ENCODE measurements at regions not wholly inside any gene's neighbourhood (a gene's known extent, or its start where the extent isn't known, plus 50 kb on each side); places are given as distances from the start of the nearest gene placed in this dataset.

DNA sequence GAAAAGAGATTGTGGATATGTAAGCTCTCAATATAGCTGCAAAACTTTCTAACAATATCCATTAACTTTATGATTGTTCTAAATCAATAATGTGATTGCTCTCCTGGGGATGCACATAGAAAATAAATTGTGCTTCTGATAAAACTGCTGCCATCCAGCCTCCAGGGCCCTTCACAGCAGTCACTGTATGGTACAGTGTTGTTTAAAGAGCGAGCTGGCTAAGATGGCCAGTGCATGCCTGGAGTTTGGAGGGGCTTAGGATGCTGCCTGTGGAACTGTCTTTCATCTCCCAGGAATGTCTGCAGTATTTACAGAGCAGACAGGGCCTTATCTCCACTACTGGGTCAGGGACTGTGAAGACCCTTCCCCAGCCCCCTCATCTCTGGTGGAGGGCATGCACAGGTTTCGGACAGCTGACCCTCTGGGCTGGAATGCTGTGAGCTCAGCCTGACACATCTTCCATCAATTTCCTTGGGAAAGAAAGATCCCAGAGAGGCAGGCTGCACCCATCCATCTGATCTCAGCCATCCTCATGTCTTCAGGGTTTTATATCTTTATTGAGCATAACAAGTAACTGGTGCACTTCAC is 137.0 kb downstream of the PLPP3 start:
- no peak for DNase-seq

DNA sequence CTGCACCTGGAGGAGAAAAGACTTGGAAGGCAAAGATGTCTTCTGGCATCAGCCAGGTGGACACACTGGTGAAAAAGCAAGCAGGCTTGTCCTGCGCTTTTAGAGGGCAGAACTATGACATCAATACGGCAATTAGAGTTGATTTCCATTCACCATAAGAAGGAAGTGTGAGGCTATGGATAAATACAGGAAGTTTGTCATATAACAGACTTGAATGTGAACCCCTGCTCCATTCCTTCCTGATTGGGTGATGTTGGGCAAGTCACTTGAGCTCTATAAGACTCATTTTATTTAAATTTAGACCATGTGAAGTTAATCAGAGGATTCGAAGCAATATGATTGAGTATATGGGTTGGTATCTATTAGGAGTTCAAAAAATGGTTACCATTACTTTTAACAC is 137.8 kb downstream of the PLPP3 start:
- DNase-seq: no peak

DNA sequence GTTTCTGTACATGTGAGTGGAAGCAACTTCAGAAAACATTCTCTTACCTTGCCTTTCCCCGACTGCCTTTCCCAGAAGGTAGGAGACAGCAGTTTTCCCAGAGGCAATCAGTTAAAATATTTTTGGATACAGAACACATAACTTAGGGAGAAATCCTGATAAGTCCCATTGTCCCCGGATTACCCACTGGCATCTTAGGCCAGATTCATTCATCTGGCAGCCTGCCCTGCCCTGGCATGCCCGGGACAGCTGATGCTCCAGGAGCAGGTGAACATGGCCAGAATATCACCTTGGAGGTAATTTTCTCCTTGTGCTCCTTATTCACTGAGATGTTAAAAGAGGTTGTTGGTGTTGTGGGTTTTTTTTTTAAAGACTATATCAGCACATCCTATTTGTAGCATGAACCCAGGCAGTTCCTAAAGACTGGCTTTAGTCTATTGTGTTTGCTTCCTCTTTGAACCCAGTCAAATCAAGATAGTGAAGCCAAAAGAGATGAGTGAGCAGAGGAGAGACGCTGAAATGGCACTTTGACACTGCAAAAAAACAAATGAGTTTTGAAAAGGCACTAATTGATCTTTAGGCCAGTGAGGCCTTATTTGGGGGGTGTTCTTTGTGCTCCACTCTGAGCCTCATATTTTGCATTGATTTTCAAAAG is 139.6 kb downstream of the PLPP3 start:
- DNase-seq: no peak

DNA sequence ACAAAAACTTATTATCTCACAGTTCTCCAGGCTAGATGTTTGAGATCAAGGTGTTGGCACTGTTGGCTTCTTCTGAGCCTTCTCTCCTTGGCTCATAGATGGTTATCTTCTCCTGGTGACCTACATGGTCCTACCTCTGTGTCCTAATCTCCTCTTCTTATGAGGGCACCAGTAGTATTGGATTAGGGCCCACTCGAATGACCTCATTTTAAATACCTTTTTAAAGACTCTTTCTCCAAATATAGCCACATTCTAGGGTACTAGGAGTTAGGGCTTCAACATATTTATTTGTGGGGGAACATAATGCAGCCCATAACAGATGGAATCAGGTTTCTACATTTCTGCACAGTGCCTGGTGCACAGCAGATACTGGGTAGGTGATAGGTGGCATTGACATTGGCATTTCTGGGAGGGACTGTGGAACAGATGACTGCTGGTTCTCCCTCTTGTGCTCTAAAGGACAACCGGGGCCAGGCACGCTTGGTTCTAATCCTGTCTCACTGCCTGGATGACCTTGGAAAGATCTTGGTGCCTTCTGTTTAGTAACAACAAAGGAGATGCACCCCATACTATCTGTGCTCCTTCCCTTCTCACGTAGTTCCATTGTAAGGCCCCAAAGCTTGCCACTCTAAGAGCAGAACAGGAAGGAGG is 140.3 kb downstream of the PLPP3 start:
- DNase-seq: no peak

DNA sequence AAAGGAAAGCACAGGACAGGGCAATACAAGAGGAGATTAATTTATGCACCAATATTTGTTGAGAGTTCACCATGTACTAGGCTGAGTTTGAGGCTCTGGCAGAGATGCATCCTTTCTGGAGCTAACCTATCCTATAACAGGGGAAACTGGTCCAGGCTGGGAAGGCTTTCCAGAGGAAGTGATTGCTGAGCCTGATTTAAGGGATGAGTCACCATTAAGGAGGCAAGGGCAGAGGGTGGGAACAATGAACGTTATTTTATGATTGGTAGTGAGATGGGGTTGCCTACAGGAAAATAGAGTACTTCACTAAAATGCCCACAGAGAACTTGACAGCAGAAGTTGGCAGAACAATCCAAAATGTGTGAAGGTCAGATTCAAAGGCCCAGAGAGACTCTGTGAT is 141.4 kb downstream of the PLPP3 start:
- no peak for DNase-seq

DNA sequence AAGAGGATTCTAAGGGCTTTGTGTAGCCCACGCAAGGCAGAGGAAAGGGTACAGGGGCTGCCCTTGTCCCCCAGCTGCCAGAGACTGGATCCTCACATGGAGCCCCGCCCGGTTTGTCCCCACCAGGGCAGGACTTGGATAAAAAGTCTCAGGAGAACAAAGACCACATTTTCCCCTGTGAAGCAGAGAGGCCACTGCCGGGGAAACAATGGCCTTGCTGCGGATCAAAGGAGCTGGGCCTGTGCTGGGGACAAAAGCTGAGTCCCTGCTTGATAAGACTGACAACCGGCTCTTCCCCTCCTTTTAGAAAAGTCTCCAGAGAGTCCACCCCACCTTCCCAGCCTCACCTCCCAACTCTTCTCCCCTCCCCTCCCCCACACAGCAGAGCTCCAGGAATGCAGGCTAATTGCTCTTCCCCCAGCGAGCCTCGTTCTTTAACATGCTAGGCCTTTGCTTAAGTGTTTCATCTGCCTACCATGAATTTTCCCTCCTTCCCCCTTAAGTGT is 142.4 kb downstream of the PLPP3 start:
- no peak for DNase-seq

DNA sequence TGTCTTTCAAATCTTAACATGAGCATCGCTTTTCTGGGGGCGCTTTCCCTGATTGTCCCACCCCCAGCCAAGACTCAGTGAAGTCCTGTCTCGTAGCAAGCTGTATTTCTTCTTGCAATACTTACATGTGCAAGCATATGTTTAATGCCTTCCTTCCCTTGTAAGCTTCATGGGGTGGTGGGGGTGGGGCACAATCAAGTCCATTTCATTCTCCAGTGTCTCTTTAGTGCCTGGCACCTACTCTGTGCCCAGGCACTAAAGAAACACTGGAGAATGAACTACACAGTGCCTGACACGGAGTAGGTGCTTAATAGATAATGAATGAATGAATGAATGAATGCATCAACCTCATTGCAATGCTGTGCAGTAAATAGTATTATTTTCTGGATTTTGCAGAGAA is 143.1 kb downstream of the PLPP3 start:
- DNase-seq: no peak

DNA sequence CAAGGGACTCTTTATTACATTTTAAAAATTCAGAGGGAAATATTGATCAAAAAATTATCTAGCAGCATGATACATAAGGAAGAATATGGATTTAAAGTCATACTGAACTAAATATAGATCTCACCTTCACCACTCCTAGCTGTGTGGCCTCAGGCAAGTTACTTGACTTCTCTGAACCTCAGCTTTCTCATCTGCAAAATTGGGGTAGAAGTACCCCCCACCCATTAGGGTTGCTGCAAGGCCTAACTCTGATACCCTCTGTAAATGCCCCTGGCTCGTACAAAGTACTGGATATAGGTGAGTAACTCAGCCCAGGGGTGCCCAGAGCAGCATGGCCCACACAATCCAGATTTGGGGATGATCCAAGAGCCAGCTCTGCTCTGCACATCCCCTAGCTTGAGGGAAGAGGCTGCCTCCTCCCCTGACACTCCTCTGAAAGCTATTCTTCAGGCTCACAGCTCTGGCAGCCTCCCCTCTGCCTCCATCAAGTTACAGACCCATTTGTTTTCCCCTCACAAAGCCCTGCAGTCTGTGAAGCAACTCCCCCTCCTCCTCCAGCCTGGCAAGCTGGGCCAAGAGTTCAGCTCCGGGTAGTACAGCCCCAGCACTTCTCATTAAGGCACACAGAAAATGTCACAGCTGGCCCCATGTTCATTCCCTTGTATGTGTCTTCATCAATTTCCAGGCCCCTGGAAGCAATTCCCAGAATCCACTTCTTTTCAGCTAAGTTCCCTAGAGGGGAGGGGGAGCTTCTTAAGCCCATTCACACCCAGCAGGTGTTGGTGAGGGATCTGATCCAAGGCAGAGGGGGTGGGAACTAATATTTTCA is 143.7 kb downstream of the PLPP3 start:
- DNase-seq: no peak

DNA sequence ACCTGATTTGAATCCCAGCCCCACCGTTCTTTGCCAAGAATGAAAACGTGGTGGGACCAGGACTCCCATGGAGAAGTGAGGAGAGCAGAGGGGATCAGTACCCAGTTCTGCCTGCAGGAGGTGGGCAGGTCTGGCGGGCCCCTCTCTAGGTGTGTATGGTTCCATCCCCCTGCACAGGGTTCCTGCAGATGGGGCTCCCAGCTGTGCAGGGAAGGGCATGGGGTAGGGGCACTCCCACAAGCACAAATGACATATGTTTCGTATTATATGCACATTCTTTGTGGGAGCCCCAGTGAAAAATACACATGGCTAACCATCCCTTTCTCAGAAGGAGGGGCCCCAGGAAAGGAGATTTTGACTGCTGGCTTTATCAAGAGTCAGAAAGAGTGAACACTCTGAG is 144.6 kb downstream of the PLPP3 start:
- DNase-seq: no peak

DNA sequence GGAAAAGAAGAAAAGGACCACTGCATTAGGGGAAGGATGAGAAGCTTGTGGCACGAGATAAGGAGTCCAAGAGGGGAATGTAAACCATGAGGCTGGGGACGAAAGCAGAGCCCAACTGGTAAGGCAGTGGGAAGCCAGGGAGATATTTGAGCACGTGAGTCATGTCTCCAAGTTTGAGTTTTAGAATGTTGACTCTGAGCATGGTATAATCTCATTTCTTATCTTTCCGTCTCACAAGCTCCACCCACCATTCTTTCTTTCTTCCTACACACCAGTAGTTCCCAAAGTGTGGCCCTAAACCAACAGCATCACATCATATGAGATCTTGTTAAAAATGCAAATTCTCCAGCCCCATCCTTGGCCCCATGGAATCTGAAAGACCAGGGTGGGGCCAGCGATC is 145.3 kb downstream of the PLPP3 start:
- DNase-seq: no peak

DNA sequence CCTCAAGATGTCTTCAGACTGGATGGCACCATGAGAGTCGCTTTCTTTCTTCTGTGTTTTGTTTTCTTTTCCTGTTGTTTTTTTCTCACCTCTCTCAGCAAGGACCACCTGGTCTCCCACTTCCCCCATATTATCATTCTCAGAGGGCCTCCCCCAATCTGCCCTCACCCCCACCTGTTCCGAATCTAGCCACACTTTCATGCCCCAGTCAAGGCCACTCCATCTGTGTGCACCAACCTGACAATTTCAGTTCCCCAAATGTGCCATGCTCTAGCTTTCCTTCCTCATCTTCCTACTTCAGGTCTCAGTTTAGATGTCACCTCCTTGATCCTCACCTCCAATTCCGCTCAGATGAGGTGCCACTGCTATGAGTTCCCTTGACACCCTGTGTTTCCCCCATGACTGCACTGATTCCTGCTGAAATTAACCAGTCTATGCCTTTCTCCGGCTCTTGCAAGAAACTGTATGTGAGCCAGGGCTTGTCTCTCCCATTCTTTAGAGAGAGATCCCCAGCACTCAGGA is 146.2 kb downstream of the PLPP3 start:
- DNase-seq: no peak

DNA sequence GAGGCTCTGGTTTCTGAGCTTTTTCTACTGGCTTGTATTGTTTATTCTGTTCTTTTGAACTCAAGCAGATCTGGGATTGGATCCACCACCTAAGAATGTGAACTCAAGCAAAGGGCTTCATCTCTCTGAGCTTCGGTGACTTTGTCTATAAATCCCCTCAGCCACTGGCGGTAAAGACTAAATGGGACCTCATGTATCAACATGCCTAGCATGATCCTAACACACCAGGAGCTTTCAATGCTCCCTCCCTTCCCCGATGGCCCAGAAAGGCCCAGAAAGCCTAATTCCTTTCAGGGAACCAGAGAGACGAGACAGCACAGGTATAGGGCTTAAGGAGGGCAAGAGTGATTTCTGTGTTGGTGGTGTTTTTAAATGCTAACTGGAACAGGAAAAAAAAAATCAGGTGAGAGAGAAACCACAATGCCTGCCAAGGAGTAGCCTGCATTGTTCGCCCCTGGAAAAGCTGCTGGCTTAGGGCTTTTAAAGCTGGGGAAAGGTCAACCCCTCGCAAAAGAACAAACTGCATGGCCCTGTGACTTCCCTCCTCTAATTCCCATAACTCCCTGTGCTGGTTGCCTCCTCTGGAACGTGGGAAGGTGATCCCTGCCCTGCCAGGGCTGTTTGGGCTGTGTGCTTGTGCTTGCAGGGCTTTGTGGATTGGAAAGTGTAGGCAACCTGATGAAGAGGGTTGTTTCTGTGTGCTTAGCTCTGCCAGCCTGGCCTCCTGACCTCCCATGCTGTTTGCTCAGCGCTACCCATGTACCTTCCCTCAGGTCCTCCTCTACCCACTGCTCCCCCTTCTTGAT is 147.0 kb downstream of the PLPP3 start:
- DNase-seq: no peak

DNA sequence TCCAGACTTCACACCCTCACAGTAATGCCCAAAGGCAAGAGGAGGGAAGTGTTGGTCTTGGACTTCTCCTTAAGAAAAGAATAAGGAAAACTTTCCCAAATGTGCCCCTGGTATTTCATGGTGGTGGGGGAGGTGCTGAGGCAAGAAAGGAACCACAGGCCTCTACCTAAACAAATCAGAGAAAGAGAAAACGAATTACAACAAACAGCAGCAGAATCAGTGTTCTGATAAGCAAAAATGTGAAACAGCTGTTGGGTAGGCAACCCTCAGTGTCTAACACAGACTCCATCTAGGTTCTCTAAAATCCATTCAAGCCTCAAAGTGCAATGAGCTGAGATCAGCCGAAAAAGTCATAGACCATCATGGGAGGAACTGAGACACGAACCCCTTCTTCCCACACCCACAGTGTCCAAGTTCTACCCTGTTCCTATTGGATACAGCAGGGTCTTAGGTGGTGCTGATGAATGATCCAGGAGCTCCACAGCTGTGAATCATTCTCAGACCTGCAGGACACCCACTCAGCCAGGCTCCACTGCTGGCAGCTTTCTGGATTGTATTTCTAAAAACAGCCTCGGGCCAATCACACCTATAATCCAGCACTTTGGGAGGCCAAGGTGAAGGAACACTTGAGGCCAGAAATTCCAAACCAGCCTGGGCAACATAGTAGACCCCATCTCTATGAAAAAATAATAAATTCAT is 149.1 kb downstream of the PLPP3 start:
- DNase-seq: no peak

DNA sequence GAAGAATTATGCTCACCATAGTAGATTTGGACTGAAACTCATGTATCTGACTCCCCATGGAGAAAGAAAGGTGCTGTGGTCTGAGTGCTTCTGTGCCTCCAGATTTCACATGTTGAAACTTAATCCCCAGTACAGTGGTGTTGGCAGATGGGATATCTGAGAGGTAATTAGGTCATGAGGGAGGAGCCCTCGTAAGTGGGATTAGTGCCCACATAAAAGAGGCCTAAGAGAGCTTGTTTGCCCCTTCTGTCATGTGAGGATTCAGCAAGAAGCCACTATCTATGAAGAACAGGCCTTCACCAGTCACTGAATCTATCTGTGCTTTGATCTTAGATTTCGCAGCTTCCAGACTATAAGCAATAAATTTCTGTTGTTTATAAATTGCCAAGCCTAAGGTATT is 150.1 kb downstream of the PLPP3 start:
- DNase-seq: no peak

DNA sequence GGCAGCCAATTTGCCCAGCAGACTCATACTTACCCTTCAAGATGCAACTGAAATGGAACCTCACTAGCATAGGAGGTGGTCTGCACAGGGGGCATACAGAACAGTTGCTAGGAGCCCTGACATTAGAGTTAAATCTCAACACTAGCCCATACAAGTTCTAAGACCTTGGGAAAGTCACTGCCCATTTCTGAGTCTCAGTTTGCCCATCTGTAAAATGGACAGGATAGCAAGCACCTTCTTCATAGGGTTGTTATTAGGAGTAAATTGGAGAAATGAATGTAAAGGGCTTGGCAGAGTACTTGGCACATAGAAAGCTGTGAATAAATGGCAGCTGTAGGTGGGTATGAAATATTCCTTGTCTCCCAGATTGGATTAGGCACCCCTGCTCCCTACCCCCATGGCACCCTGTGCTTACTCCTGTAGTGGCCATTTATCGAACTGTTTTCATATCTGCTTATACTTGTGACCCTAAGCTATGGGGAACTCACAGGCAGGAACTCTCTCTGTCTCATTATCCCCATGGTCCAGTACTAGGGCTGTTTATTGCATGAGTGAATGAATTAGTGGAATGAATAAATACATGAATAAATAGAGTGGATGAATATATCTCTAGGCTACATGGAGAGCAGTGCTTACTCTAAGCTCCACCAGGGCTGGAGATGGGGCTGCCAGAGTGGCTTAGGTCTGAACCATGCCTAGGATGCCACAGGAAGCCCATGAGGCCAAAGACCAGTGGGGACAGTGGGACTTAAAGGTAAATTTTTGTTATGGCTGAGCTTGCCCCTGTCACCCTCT is 152.6 kb downstream of the PLPP3 start:
- no peak for DNase-seq

DNA sequence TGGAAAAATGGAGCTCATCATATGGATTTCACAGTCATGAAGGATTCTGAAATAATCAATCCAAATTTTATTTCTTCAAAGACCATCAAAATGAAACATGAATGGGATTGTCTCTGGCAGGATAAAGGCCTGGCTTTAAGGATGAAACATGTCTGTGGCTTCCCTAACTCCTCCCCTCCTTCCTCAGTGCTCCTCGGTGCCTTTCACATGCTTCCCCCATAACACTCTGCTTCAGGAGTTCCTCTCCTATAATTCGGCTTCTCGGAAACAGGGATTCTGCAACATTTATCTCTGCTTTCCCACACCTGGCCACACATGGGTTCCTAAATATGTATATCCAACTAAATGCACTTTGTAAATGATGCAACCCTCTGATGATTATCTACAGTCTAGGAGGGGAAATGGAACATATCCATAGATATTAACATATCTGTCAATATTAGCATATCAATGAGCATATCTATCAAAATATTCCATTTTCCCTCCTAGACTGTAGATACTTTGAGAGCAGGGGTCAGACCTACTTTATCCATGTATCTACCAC is 153.8 kb downstream of the PLPP3 start:
- no peak for DNase-seq

DNA sequence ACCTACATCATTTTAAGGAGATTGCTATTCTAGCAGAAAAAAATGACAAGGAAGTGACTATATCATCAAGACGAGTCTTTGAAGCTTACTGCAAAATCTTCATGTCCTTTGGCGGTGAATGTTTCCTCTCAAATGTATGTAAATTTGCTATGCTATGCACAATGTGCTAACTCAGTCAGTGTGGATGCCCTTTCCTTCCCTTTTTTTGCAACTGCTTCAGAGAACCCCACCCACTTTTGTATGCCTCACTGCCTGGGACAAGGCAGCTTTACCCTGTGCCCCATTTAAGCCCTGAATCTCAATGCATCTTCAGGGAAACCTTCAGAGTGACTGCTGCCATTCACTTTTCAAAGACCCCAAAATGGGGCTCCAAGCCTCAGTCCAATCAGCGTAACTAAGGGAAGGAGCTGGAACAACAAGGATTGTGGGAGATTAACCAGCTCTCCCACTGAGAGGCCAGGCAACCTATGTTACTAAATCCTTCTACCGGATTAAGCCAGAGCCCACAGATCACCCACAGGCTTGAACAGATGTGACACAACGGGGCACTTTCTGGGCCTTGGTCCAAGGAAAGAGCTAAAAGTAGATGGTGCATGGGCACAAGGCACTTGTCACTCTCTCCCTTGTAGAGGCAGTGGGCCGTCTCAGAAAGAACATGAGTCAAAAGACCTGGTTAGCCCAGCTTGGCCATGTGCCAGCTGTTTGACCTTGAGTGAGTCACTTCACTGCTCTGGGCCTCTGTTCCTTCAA is 154.4 kb downstream of the PLPP3 start:
- DNase-seq: no peak

DNA sequence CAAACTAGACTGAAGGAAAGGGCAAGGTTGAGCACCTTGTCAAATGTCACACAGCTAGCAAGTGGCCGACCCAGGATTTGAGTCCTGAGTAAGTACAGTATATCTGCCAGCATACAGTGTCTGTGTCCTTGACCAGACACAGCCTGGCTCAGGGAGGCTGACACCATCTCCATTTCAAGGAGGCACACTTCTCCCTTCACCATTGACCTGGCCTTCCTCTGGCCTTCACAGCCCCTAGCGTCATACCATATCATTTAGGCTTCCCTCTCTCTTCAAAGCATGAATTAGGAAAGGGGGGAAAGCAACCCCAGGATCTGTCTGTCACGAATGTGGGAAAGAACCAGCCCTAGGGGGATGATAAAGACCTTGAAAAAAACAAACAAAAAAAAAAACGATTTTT is 155.6 kb downstream of the PLPP3 start:
- DNase-seq: no peak

DNA sequence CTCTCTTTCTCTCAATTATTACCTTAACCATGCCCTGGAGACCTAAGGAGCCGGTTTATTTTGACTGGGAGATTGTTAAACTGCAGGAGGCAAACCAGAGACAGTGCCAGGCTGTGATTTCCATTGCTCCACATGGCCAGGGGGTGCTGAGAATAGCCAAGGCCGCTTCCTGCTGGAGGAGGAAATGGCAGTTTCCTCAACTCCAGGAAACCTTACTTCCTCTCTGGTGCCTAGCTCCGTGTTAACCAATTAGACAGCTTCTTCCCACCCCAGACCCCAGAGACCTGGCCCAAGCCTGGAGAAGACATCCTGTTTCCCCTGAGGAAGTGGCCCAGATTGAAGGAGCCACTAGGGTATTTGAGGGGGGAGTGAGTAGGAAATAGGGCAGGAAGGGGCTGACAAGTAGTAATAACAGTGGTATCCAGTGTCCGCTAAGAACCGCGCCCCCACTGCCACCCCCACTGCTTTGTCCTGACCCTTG is 161.2 kb downstream of the PLPP3 start:
- no peak for DNase-seq

DNA sequence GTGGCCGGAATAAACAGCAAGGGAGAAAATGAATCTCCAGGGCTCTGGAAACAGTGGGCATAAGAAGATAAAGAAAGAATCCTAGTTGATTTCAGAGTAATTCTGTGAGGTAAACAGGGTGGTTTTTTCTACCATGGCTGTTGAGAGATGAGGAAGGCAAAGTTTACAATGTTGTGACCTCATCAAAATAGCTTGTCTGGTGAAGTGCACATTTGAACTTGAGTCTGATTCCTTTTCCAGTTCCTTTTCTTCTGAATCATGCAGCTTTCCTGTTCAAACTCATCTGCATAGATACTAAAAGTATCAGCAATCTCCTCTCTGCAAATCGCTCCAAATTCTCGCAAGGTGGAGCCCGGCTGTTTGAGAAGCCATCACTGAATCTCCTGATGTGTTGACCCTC is 161.7 kb downstream of the PLPP3 start:
- DNase-seq: no peak

All from activated naive CD4-positive, alpha-beta T cell (primary cell).